Right lung (tissue), 2 donors: ENCODE measurements at regions not wholly inside any gene's neighbourhood (a gene's known extent, or its start where the extent isn't known, plus 50 kb on each side); places are given as distances from the start of the nearest gene placed in this dataset.
"Not testable (repeated sequence)": the region's sequence is repeated elsewhere in the genome, so short reads cannot be mapped to it uniquely, and the experiment has no call there.

Experiments used
- DNase-seq, 2 donors: peaks; one replicate each; pipeline ENCODE4 v3.0.0-alpha.2; 2013

DNA sequence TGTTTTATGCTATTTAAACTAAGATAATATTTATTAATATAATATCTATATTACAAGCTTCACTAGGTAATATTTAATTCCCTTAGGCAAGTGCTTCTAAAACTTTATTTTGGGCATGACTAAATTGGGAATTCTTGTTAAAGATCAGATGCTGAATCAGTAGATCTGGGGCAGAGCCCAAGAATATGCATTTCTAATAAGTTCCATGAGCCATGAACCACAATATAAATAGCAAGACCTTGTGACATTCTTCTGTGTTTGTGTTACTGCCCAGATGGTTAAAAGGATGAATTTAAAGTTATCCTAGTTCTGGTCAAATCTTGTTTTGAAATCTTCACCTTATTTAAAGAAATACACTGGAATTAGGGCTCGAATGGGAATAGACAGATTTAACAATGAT lies 258.4 kb upstream of the CACNA2D1 start:
- no peak for DNase-seq

DNA sequence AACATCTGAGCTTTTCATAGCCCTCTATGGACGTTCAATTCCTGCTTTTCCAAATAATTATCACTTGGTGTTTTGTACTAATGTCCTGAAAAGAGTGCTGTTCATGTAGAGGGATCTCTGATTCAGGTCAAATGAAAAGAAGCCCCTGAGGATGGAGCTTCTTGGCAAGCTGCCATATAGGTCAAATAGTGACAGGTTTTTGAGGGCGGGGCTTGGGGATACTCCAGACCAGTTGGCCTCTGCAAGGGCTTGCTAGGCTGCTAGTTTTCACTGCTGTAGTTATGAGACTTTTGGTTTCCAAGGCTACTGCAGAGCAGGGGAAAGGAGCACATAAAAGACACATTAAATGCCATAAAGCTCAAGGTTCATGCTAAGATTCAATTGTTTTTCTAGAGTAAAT lies 257.2 kb upstream of the CACNA2D1 start:
- DNase-seq = no peak

DNA sequence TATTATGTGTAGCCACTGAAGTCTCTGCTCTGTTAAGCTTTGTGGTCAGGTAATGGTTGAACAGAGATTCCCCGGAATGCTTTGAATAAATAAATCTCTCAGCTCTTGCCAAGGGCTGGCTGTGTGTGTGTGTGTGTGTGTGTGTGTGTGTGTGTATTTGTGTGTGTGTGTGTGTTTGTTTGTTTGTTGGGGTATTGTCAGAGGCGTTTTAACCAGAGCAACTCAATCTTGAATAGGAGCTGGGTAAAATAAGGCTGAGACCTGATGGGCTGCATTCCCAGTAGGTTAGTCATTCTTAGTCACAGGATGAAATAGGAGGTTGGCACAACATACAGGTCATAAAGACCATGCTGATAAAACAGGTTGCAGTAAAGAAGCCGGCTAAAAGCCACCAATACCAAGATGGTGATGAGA lies 256.2 kb upstream of the CACNA2D1 start:
- no peak for DNase-seq

DNA sequence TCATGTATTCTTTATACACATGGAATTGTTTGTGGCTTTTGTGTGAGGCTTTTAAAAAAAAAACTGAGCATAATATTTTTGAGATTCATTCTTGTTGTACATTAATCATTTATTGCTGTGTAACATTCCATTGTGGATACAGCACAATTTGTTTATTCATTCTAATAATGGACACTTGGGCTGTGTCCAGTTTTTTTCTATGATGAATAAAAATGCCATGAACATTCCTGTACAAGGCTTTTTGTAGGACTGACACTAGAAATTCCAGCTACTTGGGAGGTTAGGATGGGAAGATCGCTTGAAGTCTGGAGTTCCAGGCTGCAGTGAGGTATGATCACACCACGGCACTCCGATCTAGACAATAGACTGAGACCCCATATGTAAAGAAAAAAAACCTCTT lies 254.3 kb upstream of the CACNA2D1 start:
- no peak for DNase-seq

DNA sequence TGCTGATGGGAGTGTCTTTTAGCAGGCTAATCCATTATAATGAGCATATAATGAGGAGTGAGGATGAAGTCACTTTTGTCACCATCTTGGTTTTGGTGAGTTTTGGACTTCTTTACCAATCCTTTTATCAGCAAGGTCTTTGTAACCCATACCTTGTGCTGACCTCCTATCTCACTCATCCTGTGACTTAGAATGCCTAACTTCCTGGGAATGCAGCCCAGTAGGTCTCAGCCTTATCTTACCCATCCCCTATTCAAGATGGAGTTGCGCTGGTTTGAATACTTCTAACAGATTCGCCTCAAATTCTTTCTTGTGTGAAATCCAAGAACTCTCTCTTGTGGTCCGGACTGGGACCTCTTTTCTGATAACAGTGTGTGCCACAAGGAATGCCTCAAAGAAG lies 253.1 kb upstream of the CACNA2D1 start:
- no peak for DNase-seq

DNA sequence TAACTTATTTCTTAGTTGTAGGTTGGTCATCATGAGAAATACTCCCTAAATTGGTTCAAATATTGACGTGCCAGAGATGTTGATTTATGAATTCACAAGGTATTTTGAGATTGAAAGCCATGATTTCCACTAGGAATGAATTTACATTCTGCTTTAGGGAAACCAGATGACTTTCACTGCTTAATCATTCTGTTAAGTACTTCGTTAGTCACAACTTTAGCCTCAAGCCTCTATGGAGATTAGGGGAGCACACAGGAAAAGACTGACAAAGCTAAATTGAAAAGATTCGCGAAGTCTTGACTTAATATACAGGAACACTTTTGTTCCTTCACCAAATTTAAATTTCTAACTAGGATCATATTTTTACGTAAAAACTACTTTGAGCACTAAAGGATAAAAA lies 250.4 kb upstream of the CACNA2D1 start:
- no peak for DNase-seq

DNA sequence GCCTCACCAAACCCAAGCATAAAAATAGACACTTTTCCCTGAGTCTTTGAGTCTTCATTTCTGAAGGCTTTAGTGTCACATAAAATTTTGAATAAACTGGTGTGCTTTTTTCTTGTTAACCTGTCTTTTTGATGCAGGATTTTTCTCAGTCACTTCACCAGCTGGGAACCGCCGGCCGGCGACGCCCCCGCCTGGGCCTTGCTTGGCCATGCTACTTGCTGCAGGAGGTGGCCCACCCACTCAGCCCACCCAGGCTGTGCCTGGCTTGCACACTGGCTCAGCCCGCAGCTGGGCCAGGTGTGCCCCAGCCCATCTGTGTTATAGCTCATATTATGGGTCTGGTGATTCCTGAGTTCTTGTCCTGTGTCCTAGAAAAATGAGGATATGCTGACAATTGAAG lies 247.4 kb upstream of the CACNA2D1 start:
- no peak for DNase-seq

DNA sequence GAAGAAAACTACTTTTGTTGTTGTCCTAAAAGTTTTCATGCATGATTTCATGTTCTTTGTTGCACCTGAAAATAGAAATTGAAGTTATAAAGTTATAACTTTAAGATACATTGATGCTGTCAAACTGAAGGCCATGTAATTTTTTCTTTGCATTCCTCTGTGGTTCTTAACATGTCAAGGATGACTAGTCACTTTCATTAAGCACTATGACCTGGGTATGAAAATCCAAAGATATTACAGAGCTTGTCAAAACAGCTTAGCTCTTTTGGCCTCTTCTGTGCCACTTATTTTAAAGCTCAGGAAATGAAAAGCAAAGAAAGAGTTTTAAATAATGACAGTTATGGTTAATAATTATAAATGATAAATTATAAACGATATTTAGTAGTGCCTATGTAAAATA lies 241.6 kb upstream of the CACNA2D1 start:
- DNase-seq = no peak

DNA sequence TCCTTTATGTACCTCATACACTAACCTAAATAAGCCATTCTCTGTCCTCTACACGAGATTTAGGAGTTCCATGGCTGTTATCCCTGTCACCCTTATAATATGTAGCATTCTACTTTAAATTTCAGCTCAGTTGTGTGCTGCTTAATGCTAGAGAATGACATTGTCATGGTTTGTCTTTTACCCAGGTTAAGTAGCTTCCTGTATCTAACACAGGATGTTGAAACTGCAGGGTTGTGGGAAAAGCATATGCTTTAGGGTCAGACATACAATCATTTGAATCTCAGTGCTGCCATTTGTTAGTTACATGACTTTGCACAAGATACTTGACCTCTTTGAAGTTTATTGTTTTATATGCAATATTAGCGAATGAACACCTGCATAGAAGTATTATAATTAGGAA lies 235.1 kb upstream of the CACNA2D1 start:
- no peak for DNase-seq

DNA sequence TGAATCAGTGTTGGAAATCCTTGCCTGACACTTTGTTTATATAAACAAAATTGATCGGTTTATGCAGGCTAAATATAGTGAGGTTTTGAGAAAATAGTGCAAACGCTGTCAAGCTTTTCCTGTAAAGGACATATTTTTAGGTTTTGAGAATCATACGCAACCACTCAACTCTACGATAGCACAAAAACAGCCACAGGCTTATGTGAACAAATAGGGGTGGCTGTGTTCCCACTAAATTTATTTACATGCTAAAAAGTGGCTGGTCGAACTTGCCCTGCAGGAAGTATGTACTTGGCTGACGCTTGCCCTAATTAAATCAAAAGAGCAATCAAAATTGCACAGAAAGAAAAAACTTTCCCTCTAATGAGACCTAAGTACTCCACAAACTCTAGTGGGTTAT lies 234.7 kb upstream of the CACNA2D1 start:
- no peak for DNase-seq

DNA sequence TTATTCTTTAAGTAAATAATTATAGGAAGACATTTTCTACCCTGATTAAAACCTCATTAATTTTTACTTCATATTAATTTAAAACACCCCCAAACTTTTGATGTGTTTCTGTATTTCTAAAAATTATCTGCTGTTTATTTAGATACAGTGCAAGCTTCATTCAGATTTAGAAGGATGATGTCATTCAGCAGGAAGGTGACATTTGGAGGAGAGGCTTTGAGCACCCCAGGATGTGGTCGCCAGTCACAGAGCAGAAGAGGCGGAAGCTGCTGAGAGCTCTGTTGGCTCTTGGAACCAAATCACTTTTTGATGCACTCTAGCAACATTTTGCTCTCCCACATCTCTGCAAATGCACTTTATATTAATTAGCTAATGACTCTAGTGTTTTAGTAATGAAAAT lies 233.9 kb upstream of the CACNA2D1 start:
- DNase-seq = no peak

DNA sequence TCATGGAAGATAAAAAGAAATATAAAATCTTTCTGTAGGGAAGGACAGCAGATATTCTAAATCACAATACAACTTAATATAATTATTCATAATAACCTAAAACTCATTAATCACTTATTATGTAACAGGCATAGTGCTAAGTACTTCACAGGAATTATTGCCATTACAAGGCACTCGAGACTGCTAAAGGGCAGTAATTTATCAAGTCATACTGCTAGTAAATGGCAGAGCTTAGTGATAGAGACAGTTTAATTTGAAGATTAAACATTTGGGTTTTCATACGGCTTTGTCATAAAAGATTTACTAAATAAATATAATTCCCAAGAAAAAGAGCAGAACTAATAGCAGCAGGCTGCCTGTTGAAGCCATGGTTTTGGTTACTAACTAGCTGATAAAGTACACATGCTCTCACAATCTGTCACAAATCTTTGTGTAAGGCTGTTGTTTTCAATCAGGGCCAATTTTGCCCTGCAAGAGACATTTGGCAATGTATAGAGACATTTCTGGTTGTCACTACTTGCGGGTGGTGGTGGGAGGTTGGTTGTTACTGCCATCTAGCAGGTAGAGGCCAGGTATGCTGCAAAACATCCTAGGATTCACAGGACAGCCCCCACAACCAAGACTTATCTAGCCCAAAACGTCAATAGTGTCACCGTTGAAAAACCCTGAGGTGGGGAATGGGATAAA lies 233.3 kb upstream of the CACNA2D1 start:
- DNase-seq = no peak

DNA sequence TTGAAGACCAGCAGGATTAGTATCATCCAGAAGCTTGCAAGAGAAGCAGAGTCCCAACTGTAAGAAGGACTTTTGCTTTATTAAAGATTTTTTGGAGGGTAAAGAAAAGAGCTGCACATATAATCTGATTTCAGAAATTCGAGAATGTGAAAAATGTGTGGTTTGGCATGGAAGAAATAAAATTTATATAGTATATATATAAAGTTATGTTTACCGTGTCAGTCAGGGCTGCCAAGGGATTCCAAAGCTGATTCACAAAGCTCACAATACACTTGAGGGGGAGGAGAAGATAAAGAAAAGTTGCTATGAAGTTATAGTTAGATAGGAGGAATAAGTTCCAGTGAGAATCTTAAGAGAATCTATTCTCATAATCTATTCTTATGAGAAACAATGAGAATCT lies 231.8 kb upstream of the CACNA2D1 start:
- DNase-seq = no peak

DNA sequence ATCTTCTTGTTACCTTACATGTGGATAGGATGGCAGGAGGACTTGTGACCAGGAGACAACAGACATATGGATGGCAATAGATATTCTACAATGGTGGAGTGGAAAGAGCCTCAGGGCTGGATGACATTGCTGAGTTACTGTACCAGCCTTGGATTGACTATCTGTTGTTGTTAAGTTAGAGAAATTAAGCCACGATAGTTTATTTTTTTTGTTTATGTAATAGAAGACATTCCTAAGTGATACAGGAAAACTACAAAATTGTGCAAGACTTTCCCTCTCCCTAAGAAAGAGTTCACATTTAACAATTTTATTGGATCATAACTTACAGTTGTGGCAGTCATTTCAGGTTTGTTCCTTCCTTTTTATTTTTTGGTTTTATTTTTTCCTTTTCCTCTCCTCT lies 230.7 kb upstream of the CACNA2D1 start:
- DNase-seq = no peak

DNA sequence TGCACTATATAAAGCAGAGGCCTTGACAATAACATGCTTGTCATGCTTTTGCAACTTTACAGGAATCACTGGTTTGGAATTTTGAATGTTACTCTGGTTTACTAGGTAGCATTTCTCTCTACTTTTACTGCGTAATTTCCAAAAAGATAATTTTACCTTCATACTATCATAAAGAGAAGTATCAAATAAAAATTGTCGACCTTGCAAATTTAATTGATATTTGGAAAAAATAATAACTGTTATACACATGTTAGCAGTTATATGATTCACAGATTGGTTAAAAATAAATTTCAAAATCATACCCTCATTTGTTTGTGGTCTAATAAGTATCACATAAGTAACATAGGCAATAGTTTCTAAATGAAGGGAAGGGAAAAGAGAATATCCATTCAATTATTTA lies 228.5 kb upstream of the CACNA2D1 start:
- no peak for DNase-seq

DNA sequence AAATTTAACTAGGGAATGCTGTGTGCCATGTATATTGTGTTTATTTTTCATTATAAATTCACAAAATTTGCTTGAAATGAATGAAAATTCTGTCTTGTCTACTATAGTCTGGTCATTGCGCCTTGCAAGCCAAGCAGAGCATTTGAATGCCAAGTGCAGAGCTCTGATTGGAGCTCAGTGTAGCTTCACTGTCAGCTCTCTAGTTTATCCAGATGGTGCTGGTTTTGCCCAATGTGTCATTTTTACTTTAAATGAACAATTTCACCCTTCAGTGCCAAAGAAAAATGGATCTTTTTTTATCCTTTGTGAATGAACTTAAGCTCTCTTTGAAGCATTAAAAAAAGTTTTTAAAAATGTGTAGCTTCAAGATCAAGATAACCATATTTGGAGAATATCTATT lies 225.6 kb upstream of the CACNA2D1 start:
- DNase-seq = no peak

DNA sequence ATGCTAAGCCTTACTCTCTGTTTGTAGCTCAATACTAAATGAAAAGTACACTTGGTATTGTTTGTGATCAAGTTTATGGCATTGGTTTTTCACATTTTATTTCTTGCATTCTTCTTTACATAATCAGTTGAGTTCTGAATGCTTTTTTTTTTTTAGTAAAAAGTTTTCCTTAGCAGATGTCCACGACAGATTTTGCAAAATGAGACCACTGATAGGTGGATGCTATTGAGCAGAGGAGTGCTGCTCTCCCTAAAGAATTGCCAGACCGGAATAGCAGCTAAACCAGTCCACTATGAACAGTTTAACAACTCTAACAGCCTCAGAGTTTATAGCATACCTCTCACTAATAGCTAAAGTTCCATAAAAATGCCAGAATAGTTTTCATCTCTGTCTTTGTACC lies 225.1 kb upstream of the CACNA2D1 start:
- no peak for DNase-seq

DNA sequence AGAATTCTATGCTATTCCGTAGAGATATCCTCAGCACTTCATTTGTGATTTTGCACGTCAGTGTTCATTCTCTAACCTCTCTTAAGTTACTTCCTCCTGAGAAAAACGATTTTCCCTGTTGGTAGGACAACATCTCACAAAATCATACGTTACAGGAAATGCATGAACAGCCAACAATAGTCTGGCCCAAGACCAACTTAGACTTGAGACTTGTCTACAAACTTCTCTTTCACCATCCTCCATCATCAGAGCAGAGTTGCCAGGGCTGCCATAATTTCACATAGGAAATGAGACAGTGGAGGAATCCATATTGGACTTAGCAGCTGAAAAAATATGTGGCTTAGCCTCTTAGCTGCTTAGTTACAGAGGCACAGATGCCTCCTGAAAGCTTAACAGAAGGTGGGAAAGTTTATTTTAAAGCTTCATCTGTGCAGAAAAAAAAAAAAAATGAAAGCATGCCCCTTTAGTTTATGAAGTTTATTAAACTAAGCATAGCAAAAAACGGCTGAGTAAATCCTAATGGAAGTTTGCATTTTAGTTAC lies 222.5 kb upstream of the CACNA2D1 start:
- DNase-seq = no peak

DNA sequence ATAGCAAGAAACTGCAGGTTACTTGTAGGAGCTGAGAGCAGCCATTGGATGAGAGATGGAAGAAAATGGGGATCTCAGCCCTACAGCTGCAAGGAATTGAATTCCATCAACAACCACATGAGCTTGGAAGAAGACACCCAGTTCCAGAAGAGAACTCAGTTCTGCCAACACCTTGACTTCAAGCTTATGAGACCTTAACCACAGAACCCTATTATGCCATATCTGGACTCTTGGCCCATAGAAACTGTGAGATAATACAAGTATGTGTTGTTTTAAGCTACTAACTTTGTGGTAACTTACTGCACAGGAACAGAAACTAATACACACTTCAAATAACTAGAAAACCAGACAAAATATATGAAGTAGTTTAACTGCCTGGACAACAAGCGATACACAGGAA lies 212.4 kb upstream of the CACNA2D1 start:
- no peak for DNase-seq

DNA sequence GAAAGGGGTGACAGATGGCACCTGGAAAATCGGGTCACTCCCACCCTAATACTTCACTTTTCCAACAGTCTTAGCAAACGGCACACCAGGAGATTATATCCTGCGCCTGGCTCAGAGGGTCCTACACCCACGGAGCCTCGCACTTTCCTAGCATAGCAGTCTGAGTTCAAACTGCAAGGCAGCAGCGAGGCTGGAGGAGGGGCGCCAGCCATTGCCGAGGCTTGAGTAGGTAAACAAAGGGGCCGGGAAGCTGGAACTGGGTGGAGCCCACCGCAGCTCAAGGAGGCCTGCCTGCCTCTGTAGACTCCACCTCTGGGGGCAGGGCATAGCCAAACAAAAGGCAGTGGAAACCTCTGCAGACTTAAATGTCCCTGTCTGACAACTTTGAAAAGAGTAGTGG lies 206.5 kb upstream of the CACNA2D1 start:
- not testable (repeated sequence) for DNase-seq

DNA sequence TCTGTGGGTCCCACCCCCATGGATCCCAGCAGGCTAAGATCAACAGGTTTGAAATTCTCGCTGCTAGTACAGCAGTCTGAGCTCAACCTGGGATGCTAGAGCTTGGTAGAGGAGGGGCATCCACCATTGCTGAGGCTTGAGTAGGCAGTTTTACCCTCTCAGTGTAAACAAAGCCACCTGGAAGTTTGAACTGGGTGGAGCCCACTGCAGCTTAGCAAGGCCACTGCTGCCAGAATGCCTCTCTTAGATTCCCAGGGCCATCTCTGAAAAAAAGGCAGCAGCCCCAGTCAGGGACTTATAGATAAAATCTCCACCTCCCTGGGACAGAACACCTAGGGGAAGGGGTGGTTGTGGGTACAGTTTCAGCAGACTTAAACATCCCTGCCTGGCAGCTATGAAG lies 190.0 kb upstream of the CACNA2D1 start:
- no peak for DNase-seq

DNA sequence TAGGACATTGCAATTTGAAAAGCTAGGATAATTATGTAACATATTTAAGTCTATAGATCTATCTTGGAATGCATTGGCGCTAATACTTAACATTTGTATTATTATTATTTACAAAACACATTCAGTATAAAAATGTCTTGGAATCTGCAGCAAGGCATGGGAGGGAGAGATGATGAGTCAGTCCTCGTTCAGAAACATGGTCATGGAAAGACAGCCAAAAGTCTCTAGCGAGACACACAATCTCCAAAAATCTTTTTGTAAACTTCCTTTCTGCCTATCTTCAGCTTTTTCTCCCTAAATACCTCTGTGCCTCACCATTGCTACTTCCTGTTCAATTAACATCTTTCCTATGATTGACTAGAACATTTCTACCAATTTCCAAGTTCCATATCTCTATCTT lies 188.4 kb upstream of the CACNA2D1 start:
- DNase-seq = no peak

DNA sequence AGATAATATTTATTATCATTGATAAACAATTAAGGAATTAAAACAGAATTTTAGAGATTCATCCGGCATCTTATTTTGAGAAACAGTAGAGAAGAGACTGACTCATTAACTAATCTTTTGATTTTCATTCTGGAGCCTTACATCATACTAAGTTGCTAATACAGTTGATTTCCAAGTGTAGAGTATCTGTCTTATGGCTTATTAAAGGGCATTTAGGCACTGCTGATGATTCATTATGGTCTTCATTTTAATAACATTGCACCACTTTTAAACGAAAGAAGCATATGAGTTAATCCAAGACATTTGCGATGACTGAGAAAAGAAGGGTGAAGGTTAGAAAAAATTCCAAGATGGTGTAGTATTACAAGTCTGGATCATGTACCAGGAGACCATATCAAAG lies 186.0 kb upstream of the CACNA2D1 start:
- no peak for DNase-seq

DNA sequence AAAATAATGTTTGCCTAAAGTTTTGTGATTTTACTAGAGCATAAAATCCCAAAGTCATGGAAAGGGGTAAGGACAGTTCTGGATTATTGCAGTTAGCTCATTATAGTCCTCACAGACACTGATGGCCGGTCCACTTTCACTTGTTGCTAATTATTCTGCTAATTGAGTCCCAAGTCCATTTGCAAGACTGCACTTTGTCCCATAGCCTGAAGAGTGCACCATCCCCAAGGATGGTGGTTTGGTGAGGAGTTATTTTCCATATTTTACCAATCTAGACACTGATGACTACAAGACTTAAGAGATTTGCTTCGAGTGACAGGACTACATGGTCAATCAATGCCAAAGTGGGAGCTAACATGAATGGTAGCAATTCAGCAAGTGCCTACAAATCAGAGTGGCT lies 181.8 kb upstream of the CACNA2D1 start:
- DNase-seq = no peak
